HG03045 (cell line): ENCODE measurements at regions not wholly inside any gene's neighbourhood (a gene's known extent, or its start where the extent isn't known, plus 50 kb on each side); places are given as distances from the start of the nearest gene placed in this dataset.

Source experiments
- ATAC-seq: cut with Tn5 transposase; IDR thresholded peaks from one replicate; pipeline ENCODE4 v1.9.1; 2021; ENCODE audit warnings: mild to moderate bottlenecking, moderate library complexity; ENCODE audit not compliant: unreplicated experiment

- no peak for ATAC-seq
Observed at GRCh38 chr2:183991968-183992367, 606.4 kb upstream of the ZNF804A start.

- peak; percentile 80 for ATAC-seq
Observed at GRCh38 chr2:183993052-183993451, 605.3 kb upstream of the ZNF804A start.

DNA sequence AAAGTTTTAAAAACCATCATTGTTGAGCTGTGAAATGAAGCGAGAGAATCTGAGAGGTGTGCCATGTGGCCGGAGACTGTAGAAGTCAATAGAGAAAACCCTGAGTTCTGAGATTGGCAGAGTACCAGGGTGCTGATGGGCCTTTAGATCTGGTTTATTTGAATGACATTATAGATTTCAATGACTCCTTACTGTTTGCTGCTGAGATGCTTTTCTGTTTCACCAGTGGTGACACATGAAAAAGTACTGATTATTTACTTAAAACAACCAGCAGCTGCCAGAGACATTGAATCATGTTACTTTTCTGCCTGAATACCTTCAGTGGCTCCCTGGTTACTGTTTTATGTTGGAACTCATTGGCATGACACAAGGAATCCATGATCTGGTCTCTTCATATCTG, 602.7 kb upstream of the ZNF804A start:
- no peak for ATAC-seq

DNA sequence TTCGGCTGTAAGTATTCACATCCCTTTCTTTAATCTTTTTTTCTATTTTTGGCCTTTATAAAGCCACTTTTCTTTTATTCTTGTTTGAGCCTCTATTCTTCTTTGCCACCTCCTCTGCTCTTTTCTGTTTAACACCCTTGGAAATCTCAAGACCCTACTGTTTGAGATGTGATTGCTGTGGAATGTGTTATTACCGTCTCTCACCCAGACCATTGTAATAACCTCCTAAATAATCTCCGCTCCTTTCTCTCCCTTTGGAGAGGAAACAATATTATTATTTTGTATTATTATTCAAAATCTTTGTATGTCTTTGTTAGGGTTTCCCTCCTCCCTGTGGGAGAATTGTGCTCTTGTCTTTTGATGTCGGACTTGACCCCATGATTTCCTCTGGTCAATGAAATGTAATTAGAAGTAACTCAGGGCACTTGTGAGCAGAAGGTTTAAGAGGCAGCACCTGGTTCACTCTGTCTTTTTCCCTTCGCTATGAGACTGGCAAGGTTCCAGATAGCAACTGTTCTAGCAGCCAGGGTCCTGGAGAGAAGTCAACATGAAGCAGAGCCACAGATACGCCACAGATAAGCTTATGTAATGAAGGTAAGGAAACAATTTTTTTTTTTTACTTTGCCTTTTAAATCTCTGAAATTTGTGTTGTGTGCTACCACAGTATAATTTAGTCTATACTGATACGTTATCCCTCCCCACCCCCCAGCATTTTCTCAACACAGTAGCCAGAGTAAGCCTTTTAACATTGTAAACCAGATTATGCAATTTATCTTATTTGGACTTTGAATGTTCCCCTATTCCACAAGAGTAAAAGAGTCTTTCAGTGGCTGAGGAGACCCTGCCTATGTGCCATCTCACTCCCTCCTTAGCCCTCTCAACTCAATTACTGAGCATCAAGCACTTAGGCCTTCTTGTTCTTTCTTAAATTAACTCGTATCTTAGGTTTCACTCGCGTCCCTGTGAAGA, 601.2 kb upstream of the ZNF804A start:
- no peak for ATAC-seq

GRCh38 chr2:183998041-183998796, 600.1 kb upstream of the ZNF804A start:
- peak; percentile 97 for ATAC-seq

DNA sequence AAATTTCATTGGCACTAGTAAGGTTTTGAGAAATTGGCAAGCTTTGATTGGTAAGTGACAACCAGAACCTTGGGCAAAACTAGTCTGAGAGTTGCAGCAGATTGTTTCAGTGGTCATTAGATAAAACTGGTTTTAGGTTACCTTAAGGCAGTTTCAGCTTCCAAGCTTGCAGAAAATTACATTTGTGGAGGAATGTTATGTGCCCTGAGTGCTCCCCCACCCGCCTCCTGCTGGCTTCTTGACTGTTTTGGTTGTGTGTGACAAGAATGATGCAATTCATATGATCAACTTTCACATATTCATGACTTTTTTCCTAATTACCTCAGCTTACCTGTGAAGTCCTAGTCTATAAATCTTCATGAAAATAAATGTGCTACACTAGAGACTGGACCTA, 599.5 kb upstream of the ZNF804A start:
- ATAC-seq: peak; percentile 2

GRCh38 chr2:184004289-184004947, 593.9 kb upstream of the ZNF804A start:
- peak; percentile 90 for ATAC-seq

- peak; percentile 49 for ATAC-seq
Observed at GRCh38 chr2:184004948-184005672, 593.2 kb upstream of the ZNF804A start.

- ATAC-seq: no peak
Observed at GRCh38 chr2:184006998-184007397, 591.3 kb upstream of the ZNF804A start.

GRCh38 chr2:184026961-184027360, 571.4 kb upstream of the ZNF804A start:
- no peak for ATAC-seq

GRCh38 chr2:184030245-184030644, 568.1 kb upstream of the ZNF804A start:
- no peak for ATAC-seq

GRCh38 chr2:184030989-184031388, 567.3 kb upstream of the ZNF804A start:
- no peak for ATAC-seq

GRCh38 chr2:184031402-184032147, 566.8 kb upstream of the ZNF804A start:
- no peak for ATAC-seq

- ATAC-seq: no peak
Observed at GRCh38 chr2:184032983-184033382, 565.3 kb upstream of the ZNF804A start.

GRCh38 chr2:184037273-184037672, 561.1 kb upstream of the ZNF804A start:
- no peak for ATAC-seq

GRCh38 chr2:184039493-184039892, 558.8 kb upstream of the ZNF804A start:
- ATAC-seq: no peak

GRCh38 chr2:184040230-184040629, 558.1 kb upstream of the ZNF804A start:
- no peak for ATAC-seq

GRCh38 chr2:184041077-184041476, 557.3 kb upstream of the ZNF804A start:
- ATAC-seq: no peak

DNA sequence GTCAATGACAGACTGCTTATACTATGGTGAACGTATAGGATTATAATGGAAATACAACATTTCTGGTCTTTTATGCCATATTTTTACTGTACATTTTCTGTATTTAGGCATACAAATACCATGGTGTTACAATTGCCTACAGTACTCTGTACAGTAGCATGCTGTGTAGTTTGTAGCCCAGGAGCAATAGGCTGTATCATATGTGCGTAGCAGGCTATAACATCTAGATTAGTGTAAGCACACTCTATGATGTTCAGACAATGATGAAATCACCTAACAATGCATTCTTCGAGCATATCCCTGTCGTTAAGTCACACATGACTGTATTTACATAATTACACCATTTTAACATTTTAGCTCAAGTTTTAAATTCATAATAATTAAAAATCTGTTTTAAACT, 556.6 kb upstream of the ZNF804A start:
- ATAC-seq: no peak

DNA sequence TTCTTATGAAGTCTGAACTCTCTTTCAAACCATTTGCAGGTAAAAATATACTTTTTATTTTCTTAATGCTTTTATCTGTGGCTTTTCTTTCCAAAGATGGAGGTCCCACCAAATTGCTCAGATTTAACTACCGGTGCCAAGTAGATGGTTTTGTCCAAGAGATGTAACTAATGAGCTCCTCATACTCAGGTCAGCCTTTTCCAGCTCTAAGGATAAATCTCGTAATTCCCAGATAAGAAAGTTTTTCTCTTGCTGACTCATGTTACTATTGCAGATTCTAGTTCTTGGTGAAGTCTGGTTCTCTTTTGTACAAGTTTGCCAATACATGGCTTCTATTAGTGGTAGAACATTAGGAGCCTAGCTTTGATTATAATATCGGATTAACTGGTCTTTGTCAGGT, 550.8 kb upstream of the ZNF804A start:
- ATAC-seq: no peak
